Erythroblast (primary cell): ENCODE measurements at regions not wholly inside any gene's neighbourhood (a gene's known extent, or its start where the extent isn't known, plus 50 kb on each side); places are given as distances from the start of the nearest gene placed in this dataset.

Source experiments
- DNase-seq, 2 experiments: peaks; one replicate each; lab custom pipeline; 2025; lab: John Stamatoyannopoulos, UW
- GATA1 ChIP-seq: IDR thresholded peaks from 2 replicates; pipeline ENCODE4 v1.6.1; 2011; ENCODE audit warnings: low read depth, mild to moderate bottlenecking, control low read depth, low read length, moderate library complexity
- POLR2A ChIP-seq: IDR thresholded peaks from 2 replicates; pipeline ENCODE4 v1.6.1; 2011; ENCODE audit warnings: mild to moderate bottlenecking, low read length

DNA sequence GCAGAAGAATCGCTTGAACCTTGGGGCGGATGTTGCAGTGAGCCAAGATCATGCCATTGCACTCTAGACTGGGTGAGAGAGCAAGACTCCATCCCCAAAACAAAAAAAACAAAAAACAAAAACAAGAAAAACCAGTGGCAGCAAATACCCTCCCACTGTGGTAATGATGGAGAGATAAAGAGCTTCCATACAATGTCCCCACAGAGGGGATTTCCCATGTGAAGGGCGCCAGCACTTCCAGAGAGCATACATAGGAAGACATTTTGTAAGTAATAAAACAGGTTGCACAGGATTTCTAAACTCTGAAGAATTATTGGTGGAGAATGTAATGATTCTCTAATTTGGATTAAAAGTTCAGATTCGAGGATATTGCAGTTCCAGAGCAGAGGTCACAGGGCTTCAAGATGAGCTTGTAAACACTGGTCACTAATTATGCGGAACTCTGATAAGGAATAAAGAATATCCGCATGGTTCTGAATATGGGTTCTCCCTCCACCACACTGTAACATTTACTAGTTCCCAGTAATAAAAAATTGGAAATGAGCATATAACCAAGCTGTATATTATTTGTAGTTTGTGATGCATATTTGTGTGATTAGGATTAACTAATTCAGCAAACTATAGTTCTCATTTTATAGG is 290.1 kb upstream of the SLC10A2 start:
- no peak for DNase-seq
- TF ChIP-seq POLR2A (no peak), GATA1 (no peak)

GRCh38 chr13:103354171-103354570 is 288.0 kb upstream of the SLC10A2 start:
- no peak for TF ChIP-seq POLR2A
- TF ChIP-seq GATA1 = no peak
- DNase-seq = no peak

- no peak for DNase-seq
- TF ChIP-seq GATA1 (no peak), POLR2A (no peak)
Measured at GRCh38 chr13:103351035-103351828, 285.0 kb upstream of the SLC10A2 start.

- TF ChIP-seq POLR2A = no peak
- no peak for TF ChIP-seq GATA1
- DNase-seq = no peak
Measured at GRCh38 chr13:103350147-103350546, 283.9 kb upstream of the SLC10A2 start.

- DNase-seq = no peak
- TF ChIP-seq POLR2A (no peak), GATA1 (no peak)
Measured at GRCh38 chr13:103349211-103349980, 283.2 kb upstream of the SLC10A2 start.

DNA sequence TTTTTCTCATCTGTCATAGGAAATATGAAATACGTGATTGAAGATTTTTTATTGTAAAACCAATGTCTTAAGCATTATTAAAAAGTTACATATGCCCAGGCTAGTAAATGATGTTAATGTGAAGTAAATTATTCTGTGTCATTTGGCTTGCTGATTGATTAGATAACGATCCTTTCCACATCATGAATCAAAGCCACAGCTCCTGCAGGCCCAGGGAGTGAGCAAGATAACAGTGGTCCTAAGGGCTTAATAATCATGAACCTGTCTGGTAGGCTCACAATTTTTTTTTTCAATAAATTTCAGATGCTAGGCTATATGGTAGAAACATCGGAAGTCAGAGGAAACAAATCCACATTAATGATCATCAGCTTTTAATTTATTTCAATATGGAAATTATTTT is 269.0 kb upstream of the SLC10A2 start:
- DNase-seq = no peak
- TF ChIP-seq GATA1 = no peak
- TF ChIP-seq POLR2A = no peak

DNA sequence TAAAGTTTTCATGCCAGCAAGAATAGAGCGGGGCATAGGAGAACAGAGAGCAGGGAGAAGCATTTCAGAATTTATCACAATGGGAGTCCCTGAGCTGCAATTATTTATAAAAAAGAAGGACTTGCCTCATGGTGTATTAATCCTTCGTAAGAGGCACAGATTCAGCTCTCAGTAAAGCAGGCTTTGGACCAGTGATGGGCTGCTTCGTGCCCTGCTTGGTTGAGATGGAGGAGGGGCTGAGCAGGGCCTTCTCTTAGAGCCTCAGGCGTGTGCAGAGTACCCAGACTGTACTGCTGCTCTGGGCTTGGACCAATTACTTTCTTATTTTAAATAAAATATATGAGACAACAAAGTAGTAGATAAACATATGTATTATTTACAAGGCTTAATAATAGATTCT is 265.7 kb upstream of the SLC10A2 start:
- no peak for TF ChIP-seq GATA1
- no peak for TF ChIP-seq POLR2A
- no peak for DNase-seq

DNA sequence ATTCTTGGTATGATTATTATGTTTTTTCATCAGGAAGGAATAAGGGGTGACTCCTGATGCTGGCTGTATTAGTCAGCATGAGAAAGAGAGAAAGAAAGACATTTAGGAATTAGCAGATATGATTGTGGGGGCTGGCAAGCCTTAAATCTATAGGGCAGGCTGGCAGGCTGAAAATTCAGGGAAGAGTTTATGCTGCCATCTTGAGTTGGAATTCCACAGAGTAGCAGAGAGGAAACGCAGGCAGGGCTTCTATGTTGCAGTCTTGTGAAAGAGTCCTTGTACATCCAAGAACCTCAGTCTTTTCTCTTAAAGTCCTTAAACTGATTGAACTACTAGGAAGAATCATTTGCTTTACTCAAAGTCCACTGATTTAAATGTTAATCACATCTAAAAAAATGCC is 262.7 kb upstream of the SLC10A2 start:
- TF ChIP-seq GATA1 (no peak), POLR2A (no peak)
- DNase-seq = no peak

- TF ChIP-seq GATA1 (no peak), POLR2A (no peak)
- no peak for DNase-seq
Measured at GRCh38 chr13:103326326-103326725, 260.1 kb upstream of the SLC10A2 start.

- no peak for DNase-seq
- no peak for TF ChIP-seq POLR2A
- TF ChIP-seq GATA1 = no peak
Measured at GRCh38 chr13:103325672-103326071, 259.5 kb upstream of the SLC10A2 start.

GRCh38 chr13:103324641-103325040 is 258.4 kb upstream of the SLC10A2 start:
- no peak for DNase-seq
- TF ChIP-seq GATA1 (no peak), POLR2A (no peak)

GRCh38 chr13:103315711-103316110 is 249.5 kb upstream of the SLC10A2 start:
- DNase-seq = no peak
- no peak for TF ChIP-seq GATA1
- TF ChIP-seq POLR2A = no peak

DNA sequence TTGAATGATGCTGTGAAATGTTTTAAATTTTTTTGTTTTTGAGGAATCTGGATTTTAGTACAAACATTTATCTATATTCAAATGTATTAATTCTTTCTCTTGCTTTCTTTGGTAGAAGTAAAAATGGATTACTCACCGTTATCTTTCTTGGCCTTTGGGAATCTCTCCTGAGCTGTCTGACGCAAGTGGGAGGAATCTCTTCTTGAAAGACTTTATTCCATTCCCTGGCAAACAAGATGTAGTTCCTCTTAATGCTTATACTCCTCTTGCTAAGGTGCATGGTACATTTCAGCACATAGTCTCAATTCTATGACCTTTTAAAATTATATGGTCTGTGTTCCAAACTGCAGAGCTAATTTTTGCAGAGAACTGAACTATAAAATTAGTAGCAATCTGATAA is 246.2 kb upstream of the SLC10A2 start:
- no peak for DNase-seq
- no peak for TF ChIP-seq POLR2A
- TF ChIP-seq GATA1 = no peak

DNA sequence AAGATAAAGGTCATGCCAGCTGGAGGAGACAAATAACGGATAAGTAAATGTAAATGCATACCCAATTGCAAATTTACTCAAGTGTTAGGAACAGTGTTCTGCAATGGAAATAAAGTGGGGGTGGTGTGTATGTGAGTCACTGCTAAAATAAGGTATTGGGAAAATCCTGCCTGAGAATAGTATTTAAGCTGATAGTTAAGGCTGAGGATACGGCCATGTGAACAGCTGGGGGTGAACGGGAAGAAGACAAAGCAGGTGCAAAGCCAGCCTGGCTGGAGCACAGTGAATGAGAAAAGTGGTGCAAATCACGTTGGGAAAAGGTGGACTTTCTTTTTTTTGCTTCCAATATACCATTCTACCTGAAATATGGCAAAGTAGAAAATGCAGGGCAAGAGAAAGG is 242.4 kb upstream of the SLC10A2 start:
- DNase-seq = no peak
- TF ChIP-seq GATA1 (no peak), POLR2A (no peak)

DNA sequence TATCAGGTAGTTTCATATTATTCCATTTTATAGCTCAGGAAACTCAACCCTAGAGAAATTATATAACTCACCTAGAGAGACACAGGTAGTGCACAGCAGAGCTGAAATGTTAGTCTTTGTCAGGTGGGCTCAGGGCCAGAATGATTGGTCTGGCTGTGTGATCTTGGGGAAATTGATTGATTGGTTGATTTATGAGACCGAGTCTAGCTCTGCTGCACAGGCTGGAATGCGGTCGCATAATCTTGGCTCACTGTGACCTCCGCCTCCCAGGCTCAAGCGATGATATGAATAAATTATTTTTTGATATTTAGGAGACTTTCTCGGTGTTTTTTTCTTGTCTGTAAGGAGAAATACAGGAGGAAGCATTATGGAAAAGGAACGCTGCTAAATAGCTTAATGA is 239.9 kb upstream of the SLC10A2 start:
- no peak for DNase-seq
- TF ChIP-seq POLR2A (no peak), GATA1 (no peak)
